ENCODE measurements at regions not wholly inside any gene's neighbourhood (a gene's known extent, or its start where the extent isn't known, plus 50 kb on each side); places are given as distances from the start of the nearest gene placed in this dataset.

DNA sequence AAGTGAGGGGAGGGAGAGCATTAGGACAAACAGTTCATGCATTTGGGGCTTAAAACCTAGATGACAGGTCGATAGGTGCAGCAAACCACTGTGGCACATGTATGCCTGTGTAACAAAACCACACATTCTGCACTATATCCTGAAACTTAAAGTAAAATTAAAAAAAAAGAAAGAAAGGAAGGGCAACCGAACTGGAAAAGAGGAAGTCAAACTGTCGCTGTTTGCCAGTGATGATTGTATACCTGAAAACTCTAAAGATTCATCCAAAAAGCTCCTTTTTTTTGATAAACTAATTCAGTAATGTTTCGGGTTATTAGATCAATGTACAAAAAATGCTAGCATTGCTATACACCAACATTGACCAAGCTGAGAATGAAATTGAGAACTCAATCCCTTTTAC is 259.0 kb upstream of the ALG10 start:
- WGBS (ENCODE audit: low lambda C conversion rate): 0% methylated on average over 4 of the region's 4 CpGs
- Histone ChIP-seq H3K27ac (ENCODE audit: extremely low read length, insufficient read depth, low read length) (no peak overlapping the region), H3K27me3 (ENCODE audit: control insufficient read depth in 1 of 2, insufficient read depth in 2 of 2, low read length in 2 of 2) (no peaks in the 10 kb centered on the region; a peak in 1 of 5 replicates), H2AFZ (ENCODE audit: low read length) (no peak overlapping the region), H3K79me2 (ENCODE audit: insufficient read depth, low read length) (no peaks in the 10 kb centered on the region), H4K20me1 (ENCODE audit: insufficient read depth, low read length) (no peaks in the 10 kb centered on the region), H3K4me1 (ENCODE audit: insufficient read depth, low read length) (no peaks in the 10 kb centered on the region), H3K9me3 (ENCODE audit: low read length) (peaks cover 38% of the 10 kb centered on the region), H3K4me3 (replicated peaks in 1 of 3; ENCODE audit: insufficient read depth in 1 of 3, low read depth in 2 of 3, low read length in 3 of 3) (no peak overlapping the region), H3K4me2 (ENCODE audit: low read depth, low read length) (no peak overlapping the region), H3K9ac (ENCODE audit: insufficient read depth, low read depth, low read length) (no peak overlapping the region), H3K36me3 (replicated peaks in 1 of 2; ENCODE audit: control insufficient read depth in 1 of 2, insufficient read depth in 2 of 2, low read length in 2 of 2) (no peaks in the 10 kb centered on the region)
- ChIA-PET POLR2A (no interaction called here), CTCF (ENCODE audit: low intra/inter-chr PET ratio, low total read pairs) (no interaction called here)
- ATAC-seq (no peak), FAIRE-seq (no peak), DNase-seq (ENCODE audit: low spot score) (no peak)
- intact Hi-C loops (cut with micrococcal nuclease; ENCODE audit: unreplicated experiment): no loop called here
- no TSS peak for BruUV-seq (replicated peaks)
- TF ChIP-seq SRSF9 (IDR thresholded peaks at IDR 0.05; ENCODE audit: borderline replicate concordance, insufficient read depth, low read depth, low read length, poor library complexity, severe bottlenecking): no peak
- in situ Hi-C loops (cut with HindIII; ENCODE audit: extremely low pct_ligation_motif_present, low pct_unique_long_range_greater_than_20kb): no loop called here

DNA sequence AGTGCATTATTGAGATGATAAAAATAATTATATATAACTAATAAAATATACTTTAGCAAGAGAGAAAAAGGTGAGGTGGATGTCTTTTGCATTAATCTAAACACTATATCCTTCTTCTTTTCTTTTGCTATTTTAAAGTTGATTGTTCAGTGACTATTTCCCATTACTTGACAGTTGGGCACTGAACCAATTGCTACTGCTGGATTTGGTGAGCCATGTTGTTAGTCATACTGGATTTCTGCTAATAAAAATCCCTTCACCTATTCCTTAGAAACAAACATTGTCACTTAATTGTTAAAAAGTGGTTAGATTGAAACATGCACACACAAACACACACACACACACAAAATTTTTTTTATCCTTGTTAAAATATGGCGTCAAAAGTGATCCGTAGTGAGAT is 251.6 kb upstream of the ALG10 start:
- Histone ChIP-seq H3K9me3 (ENCODE audit: low read length) (peaks cover 44% of the 10 kb centered on the region), H2AFZ (ENCODE audit: low read length) (no peak overlapping the region), H3K79me2 (ENCODE audit: insufficient read depth, low read length) (no peaks in the 10 kb centered on the region), H3K4me1 (ENCODE audit: insufficient read depth, low read length) (no peaks in the 10 kb centered on the region), H3K27ac (ENCODE audit: extremely low read length, insufficient read depth, low read length) (no peak overlapping the region), H3K9ac (ENCODE audit: insufficient read depth, low read depth, low read length) (no peak overlapping the region), H3K27me3 (ENCODE audit: control insufficient read depth in 1 of 2, insufficient read depth in 2 of 2, low read length in 2 of 2) (no peaks in the 10 kb centered on the region; a peak in 1 of 5 replicates), H3K4me3 (replicated peaks in 1 of 3; ENCODE audit: insufficient read depth in 1 of 3, low read depth in 2 of 3, low read length in 3 of 3) (no peak overlapping the region), H4K20me1 (ENCODE audit: insufficient read depth, low read length) (no peaks in the 10 kb centered on the region), H3K4me2 (ENCODE audit: low read depth, low read length) (no peak overlapping the region), H3K36me3 (replicated peaks in 1 of 2; ENCODE audit: control insufficient read depth in 1 of 2, insufficient read depth in 2 of 2, low read length in 2 of 2) (no peaks in the 10 kb centered on the region)
- no peak for ATAC-seq
- in situ Hi-C loops (cut with HindIII; ENCODE audit: extremely low pct_ligation_motif_present, low pct_unique_long_range_greater_than_20kb): no loop called here
- CTCF ChIA-PET (ENCODE audit: low intra/inter-chr PET ratio, low total read pairs): no interaction called here
- 0% methylated on average over 2 of the region's 2 CpGs for WGBS (ENCODE audit: low lambda C conversion rate)
- POLR2A ChIA-PET: no interaction called here
- intact Hi-C loops (cut with micrococcal nuclease; ENCODE audit: unreplicated experiment): no loop called here
- no peak for DNase-seq (ENCODE audit: low spot score)
- no peak for FAIRE-seq
- BruUV-seq (replicated peaks): no TSS peak
- TF ChIP-seq GABPA (IDR thresholded peaks at IDR 0.05; ENCODE audit: low read depth, low read length) (no peak), GABPA (CRISPR knock-in tag; IDR thresholded peaks at IDR 0.05; ENCODE audit: low read depth) (no peak), HOXA5 (CRISPR knock-in tag; IDR thresholded peaks at IDR 0.05) (no peak), SIN3A (IDR thresholded peaks at IDR 0.05; ENCODE audit: borderline replicate concordance, low read depth, low read length) (no peak)

Data from HepG2 (cell line).